Activated CD4-positive, alpha-beta T cell treated with anti-CD3 and anti-CD28 coated beads, Interleukin-10, Interleukin-2, amounts not matched to agents 100 ng/mL and 50 ng/mL, durations not matched to agents 16 hours and 8 hours (primary cell): ENCODE measurements at regions not wholly inside any gene's neighbourhood (a gene's known extent, or its start where the extent isn't known, plus 50 kb on each side); places are given as distances from the start of the nearest gene placed in this dataset.
"Not testable (repeated sequence)": the region's sequence is repeated elsewhere in the genome, so short reads cannot be mapped to it uniquely, and the experiment has no call there.

ENCODE experiments used
- DNase-seq: peaks from one replicate; pipeline ENCODE4 v3.0.0-alpha.2; 2020

GRCh38 chr7:12007576-12007975 is 175.6 kb upstream of the THSD7A start:
- no peak for DNase-seq

- DNase-seq = no peak
Measured at GRCh38 chr7:12013983-12014382, 182.0 kb upstream of the THSD7A start.

- DNase-seq = no peak
Measured at GRCh38 chr7:12016439-12016838, 184.4 kb upstream of the THSD7A start.

GRCh38 chr7:12017046-12017445 is 185.0 kb upstream of the THSD7A start:
- no peak for DNase-seq

- DNase-seq = not testable (repeated sequence)
Measured at GRCh38 chr7:12022011-12022410, 189.1 kb upstream of the TMEM106B start.

GRCh38 chr7:12025246-12025645 is 185.8 kb upstream of the TMEM106B start:
- DNase-seq = no peak

GRCh38 chr7:12028508-12028907 is 182.6 kb upstream of the TMEM106B start:
- DNase-seq = no peak

- no peak for DNase-seq
Measured at GRCh38 chr7:12030116-12030515, 181.0 kb upstream of the TMEM106B start.

GRCh38 chr7:12031186-12031585 is 179.9 kb upstream of the TMEM106B start:
- DNase-seq = no peak

GRCh38 chr7:12031638-12032037 is 179.5 kb upstream of the TMEM106B start:
- DNase-seq = peak; percentile 13

GRCh38 chr7:12032146-12032545 is 178.9 kb upstream of the TMEM106B start:
- DNase-seq = no peak

GRCh38 chr7:12043457-12043856 is 167.6 kb upstream of the TMEM106B start:
- not testable (repeated sequence) for DNase-seq

- DNase-seq = no peak
Measured at GRCh38 chr7:12052211-12052610, 158.9 kb upstream of the TMEM106B start.

GRCh38 chr7:12053561-12053960 is 157.5 kb upstream of the TMEM106B start:
- no peak for DNase-seq

GRCh38 chr7:12054830-12055229 is 156.3 kb upstream of the TMEM106B start:
- no peak for DNase-seq

GRCh38 chr7:12056381-12056780 is 154.7 kb upstream of the TMEM106B start:
- DNase-seq = no peak

GRCh38 chr7:12056977-12057376 is 154.1 kb upstream of the TMEM106B start:
- no peak for DNase-seq

- peak; percentile 5 for DNase-seq
Measured at GRCh38 chr7:12062062-12062461, 149.0 kb upstream of the TMEM106B start.

- DNase-seq = no peak
Measured at GRCh38 chr7:12064586-12065127, 146.4 kb upstream of the TMEM106B start.

- peak; percentile 7 for DNase-seq
Measured at GRCh38 chr7:12066004-12066403, 145.1 kb upstream of the TMEM106B start.

GRCh38 chr7:12066521-12066920 is 144.6 kb upstream of the TMEM106B start:
- peak; percentile 13 for DNase-seq

- DNase-seq = peak; percentile 59
Measured at GRCh38 chr7:12067156-12067831, 143.8 kb upstream of the TMEM106B start.

- DNase-seq = no peak
Measured at GRCh38 chr7:12069757-12070156, 141.3 kb upstream of the TMEM106B start.

GRCh38 chr7:12074889-12075288 is 136.2 kb upstream of the TMEM106B start:
- DNase-seq = no peak

- DNase-seq = no peak
Measured at GRCh38 chr7:12080006-12080405, 131.1 kb upstream of the TMEM106B start.
